ENCODE measurements at regions not wholly inside any gene's neighbourhood (a gene's known extent, or its start where the extent isn't known, plus 50 kb on each side); places are given as distances from the start of the nearest gene placed in this dataset.

DNA sequence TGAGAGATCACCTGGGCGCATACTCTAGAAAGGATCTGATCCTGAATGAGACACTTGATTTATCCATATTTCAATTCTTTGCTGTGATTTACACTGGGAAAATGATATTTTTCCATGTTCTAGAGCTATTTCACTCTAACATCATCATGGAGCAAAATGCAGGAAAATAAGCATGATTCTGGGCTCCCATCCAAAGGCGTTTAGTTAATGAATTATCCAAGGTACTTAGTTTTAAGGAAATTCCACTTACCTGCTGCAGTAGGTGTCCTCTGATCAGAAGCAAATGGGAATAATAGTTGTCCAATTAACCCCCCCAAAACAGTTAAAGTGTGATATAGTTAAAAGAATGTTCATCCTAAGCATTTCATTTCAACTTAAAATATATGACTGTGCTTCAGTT is 204.5 kb upstream of the PRKD1 start:
- Histone ChIP-seq H3K27me3 (no peaks in the 10 kb centered on the region), H3K36me3 (no peaks in the 10 kb centered on the region), H3K4me1 (no peaks in the 10 kb centered on the region), H3K9me3 (no peaks in the 10 kb centered on the region), H3K4me3 (replicated peaks in 1 of 3) (no peak overlapping the region), H3K27ac (no peak overlapping the region)
- intact Hi-C loops (cut with DNase I): no loop called here
- WGBS, 2 donors: 79 to 89% methylated on average over 2 of the region's 2 CpGs
- TF ChIP-seq, protein P1, sequence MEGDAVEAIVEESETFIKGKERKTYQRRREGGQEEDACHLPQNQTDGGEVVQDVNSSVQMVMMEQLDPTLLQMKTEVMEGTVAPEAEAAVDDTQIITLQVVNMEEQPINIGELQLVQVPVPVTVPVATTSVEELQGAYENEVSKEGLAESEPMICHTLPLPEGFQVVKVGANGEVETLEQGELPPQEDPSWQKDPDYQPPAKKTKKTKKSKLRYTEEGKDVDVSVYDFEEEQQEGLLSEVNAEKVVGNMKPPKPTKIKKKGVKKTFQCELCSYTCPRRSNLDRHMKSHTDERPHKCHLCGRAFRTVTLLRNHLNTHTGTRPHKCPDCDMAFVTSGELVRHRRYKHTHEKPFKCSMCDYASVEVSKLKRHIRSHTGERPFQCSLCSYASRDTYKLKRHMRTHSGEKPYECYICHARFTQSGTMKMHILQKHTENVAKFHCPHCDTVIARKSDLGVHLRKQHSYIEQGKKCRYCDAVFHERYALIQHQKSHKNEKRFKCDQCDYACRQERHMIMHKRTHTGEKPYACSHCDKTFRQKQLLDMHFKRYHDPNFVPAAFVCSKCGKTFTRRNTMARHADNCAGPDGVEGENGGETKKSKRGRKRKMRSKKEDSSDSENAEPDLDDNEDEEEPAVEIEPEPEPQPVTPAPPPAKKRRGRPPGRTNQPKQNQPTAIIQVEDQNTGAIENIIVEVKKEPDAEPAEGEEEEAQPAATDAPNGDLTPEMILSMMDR (IDR thresholded peaks at IDR 0.05): no peak
- no peak for TF ChIP-seq POLR2A (IDR thresholded peaks at IDR 0.05)
- DNase-seq: no peak

DNA sequence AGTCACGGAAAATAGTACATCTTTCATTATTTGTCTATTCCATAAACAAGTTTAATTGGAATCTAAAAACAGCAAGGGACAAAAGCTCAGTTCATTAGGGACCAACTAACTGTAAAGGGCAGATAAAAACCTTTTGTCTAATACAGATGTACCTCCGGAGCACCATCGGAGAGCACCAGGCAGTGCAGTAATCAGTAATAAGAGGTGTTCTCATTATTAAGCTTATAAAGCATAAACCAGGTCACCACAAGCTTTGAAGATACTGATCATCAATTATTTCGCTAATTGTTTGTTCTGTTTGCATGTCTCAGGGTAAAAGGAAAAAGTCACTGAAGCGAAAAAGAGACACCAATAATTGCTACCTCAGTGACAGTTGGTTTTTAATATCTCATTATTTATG is 207.3 kb upstream of the PRKD1 start:
- no peaks in the 10 kb centered on the region for H3K4me1 ChIP-seq
- TF ChIP-seq, protein P1 (IDR thresholded peaks at IDR 0.05): no peak
- no peak for TF ChIP-seq POLR2A (IDR thresholded peaks at IDR 0.05)
- no peaks in the 10 kb centered on the region for H3K9me3 ChIP-seq
- intact Hi-C loops (cut with DNase I): no loop called here
- H3K27me3 ChIP-seq: no peaks in the 10 kb centered on the region
- no peak overlapping the region for H3K4me3 ChIP-seq (replicated peaks in 1 of 3)
- DNase-seq: no peak
- no peaks in the 10 kb centered on the region for H3K36me3 ChIP-seq
- WGBS, 2 donors: 91 to 93% methylated on average over 5 of the region's 5 CpGs
- H3K27ac ChIP-seq: no peak overlapping the region

DNA sequence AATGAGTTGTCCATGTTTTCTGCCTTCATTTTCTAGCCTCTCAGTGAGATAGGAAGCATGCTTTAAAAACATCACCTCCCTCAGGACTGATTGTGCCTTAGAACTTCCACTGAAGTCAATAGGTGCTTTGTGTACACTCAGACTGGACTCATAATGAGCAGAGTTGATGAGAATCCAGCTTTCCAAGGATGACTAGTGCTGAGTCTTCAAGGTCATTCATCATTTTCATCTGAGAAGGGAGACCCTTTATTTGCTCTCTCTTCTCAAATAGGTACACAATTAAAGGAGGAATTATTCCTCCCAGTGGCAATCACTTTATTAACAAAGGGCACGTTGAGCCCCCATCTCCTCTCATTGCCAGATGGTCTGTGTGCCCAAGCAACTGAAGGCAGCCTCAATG is 210.9 kb upstream of the PRKD1 start:
- Histone ChIP-seq H3K9me3 (no peaks in the 10 kb centered on the region), H3K4me1 (no peaks in the 10 kb centered on the region), H3K27me3 (no peaks in the 10 kb centered on the region), H3K36me3 (no peaks in the 10 kb centered on the region), H3K4me3 (replicated peaks in 1 of 3) (no peak overlapping the region), H3K27ac (no peak overlapping the region)
- 81 to 86% methylated on average over 1 of the region's 1 CpG for WGBS, 2 donors
- no peak for DNase-seq
- TF ChIP-seq, protein P1 (IDR thresholded peaks at IDR 0.05): no peak
- no peak for TF ChIP-seq POLR2A (IDR thresholded peaks at IDR 0.05)
- intact Hi-C loops (cut with DNase I): no loop called here

DNA sequence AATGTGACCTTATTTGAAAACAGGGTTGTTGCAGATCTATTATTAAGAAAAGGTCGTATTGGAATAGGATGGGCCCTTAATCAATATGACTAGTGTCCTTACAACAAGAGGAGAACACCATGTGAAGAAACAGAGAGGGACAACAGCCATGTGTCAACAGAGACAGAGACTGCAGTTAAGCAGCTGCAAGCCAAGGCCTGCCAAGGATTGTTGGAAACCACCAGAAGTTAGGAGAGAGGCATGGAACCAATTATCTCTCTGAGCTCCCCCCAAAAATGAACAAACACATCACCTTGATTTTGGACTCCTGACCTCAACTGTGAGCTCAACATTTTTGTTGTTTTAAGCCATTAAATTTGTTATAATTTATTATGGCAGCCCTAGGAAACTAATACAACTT is 214.6 kb upstream of the PRKD1 start:
- DNase-seq: no peak
- 83 to 91% methylated on average over 1 of the region's 1 CpG for WGBS, 2 donors
- intact Hi-C loops (cut with DNase I): no loop called here
- Histone ChIP-seq H3K36me3 (no peaks in the 10 kb centered on the region), H3K27ac (no peak overlapping the region), H3K9me3 (no peaks in the 10 kb centered on the region), H3K4me3 (replicated peaks in 1 of 3) (no peak overlapping the region), H3K27me3 (no peaks in the 10 kb centered on the region), H3K4me1 (no peaks in the 10 kb centered on the region)
- TF ChIP-seq POLR2A (IDR thresholded peaks at IDR 0.05): no peak
- TF ChIP-seq, protein P1 (IDR thresholded peaks at IDR 0.05): no peak

DNA sequence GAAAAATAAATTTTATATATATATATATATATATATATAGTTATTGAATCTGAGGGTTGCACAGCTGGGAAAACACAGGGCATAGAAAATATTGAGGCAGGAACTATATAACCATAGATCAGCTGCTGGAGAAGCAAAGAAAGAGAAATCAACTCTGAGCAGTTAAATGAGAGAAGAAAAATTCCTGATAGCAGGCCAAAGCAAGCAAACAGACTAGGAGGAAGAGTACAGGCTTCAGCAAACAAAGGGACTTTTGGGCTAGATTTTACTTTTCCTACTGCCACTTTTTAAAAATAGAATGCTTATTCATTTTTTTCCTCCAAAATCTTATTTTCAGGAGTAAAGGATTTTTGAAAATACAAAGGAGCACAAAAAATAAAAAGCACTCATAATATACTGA is 216.0 kb upstream of the PRKD1 start:
- TF ChIP-seq POLR2A (IDR thresholded peaks at IDR 0.05): no peak
- TF ChIP-seq, protein P1 (IDR thresholded peaks at IDR 0.05): no peak
- no peaks in the 10 kb centered on the region for H3K9me3 ChIP-seq
- no peak overlapping the region for H3K27ac ChIP-seq
- H3K4me3 ChIP-seq (replicated peaks in 1 of 3): no peak overlapping the region
- no peak for DNase-seq
- H3K4me1 ChIP-seq: no peaks in the 10 kb centered on the region
- no peaks in the 10 kb centered on the region for H3K36me3 ChIP-seq
- intact Hi-C loops (cut with DNase I): no loop called here
- H3K27me3 ChIP-seq: no peaks in the 10 kb centered on the region
